Stimulated activated CD8-positive, alpha-beta memory T cell treated with anti-CD3 and anti-CD28 coated beads, Interleukin-15, amount 100 ng/mL, for 48 hours (primary cell): ENCODE measurements at regions not wholly inside any gene's neighbourhood (a gene's known extent, or its start where the extent isn't known, plus 50 kb on each side); places are given as distances from the start of the nearest gene placed in this dataset.

ENCODE experiments used
- DNase-seq, 2 donors: peaks; one replicate each; pipeline ENCODE4 v3.0.0-alpha.2; 2020; ENCODE audit warnings: low read depth in 2 of 2

DNA sequence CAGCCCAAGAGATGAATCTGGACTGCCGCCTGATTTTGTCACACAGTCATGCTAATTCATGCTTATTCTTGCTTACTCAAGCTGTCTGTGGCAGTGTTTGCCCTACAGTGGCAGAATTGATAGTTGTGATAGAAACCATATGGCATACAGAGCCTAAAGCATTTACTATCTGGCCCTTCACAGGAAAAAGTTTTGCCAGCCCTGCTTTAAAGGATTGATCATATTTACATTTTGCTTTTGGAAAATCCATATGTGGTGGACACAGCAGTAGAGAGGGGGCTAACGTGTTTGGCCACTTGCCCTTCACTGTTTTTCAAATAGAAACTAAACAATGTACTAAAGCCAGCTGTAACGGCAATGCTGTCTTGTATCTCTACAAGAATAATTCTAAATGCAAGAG, 974.0 kb upstream of the GHITM start:
- no peak for DNase-seq

DNA sequence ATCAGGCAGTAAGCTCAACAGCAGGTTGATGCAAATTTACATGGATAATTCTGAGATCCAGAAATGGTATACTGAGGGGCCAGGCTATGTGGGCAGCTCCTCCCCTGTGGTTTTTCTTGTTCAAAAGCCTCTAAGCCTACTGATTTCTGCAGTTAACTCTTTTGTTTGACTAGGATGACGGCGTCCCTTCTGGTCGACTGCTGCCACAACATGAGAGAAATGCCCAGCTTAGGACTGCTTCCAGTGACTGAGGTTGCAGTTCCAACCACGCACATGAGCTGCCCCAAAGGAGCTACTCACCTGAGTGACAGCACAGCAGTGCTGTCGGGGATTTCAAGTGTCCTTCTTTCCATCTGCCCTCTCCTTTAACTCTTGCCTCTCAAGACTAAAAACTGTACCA, 973.0 kb upstream of the GHITM start:
- no peak for DNase-seq

DNA sequence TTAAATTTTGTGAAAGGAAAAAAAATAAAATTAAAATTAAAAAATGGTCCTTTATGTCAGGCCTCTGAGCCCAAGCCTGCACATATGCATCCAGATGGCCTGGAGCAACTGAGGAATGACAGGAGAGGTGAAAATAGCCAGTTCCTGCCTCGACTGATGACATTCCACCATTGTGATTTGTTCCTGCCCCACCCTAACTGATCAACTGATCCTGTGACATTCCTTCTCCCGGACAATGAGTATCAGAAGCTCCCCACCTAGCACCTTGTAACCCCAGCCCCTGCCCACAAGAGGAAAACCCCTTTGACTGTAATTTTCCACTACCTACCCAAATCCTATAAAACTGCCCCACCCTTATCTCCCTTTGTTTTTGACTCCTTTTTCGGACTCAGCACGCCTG, 972.2 kb upstream of the GHITM start:
- DNase-seq, result no peak

DNA sequence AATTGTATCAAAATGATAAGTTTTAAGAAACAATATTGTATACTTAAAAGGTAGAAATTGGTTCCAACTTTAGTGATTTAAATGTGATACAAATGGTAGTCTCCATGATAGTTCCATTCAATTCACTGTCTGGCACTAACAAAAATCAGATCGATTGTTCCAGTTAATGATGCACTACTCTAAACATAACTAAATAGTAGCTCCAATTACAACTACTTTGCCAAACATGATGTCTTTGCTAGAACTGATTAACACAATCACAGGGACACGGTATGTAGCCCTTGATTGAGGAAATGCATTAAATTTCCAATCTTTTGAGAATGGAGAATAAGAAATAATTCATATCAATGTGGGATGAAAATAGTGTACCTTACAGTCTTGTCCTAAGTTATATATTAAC, 962.4 kb upstream of the GHITM start:
- no peak for DNase-seq

DNA sequence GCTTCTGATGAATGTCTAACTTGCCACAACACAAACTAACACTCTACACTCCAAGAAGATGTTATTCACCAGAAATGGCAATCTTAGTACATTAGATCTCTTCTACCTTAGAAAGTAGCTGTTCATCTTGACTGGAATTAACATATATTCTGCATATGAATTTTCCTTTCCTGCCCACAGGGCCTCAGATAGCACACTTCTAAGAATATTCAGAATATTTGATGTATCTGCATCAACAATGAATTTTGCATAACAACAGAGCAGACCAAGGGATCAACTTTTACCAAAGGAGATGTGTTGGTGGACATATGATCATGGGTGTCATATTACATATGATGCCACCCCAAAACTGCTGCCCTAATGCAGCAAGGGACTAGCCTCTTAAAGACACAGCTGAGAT, 960.8 kb upstream of the GHITM start:
- no peak for DNase-seq

DNA sequence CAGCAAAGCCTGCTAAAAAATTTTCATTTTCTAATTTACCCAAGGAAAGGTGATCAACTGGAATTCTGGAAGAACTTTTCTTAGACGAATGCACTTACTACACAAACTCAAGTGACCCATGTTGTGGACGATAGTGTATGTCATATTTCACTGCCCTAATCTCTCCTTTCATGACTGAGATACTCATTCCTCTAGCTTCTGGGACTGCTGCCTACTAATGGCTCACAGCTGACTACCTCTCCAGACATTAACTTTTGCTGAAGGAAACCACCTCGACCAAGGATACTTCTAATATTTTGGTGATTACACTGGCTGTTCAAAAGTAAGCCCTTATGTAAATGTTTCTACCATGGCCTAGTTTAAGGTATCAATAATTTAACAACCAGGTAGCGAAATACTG, 959.9 kb upstream of the GHITM start:
- no peak for DNase-seq

DNA sequence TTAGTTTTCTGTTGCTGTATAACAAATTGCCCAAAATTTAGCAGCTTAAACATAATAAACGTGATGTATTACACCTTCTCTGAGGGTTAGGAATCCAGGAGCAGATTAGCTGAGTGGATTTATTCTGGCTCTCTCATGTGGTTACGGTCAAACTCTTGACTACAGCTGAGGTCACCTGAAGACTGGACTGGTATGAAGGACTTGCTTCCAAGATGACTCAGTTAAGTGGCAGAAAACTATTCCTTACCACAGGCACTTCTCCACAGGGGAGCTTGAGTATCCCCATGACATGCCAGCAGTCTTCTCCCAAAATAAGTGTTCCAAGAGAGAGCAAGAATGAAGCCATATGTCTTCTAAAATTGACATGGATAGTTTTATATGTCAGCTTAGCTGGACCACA, 957.2 kb upstream of the GHITM start:
- DNase-seq, result no peak

DNA sequence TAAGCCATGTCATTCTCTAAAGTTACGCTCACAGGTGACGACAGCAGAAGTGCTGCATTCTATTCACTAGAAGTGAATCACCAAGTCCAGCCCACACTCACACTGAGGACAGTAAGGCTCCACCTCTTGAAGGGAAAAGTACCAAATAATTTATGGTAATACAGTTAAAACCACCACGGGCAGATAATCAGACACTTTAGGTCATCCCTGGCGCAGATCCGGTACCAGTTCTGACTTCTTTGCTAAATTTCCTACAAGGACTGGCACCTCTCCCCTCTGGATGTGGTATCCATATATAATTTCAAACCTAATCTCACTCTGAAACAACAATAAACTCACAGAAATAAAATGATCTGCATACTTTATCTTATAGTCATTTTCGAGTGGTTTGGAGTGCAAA, 954.7 kb upstream of the GHITM start:
- no peak for DNase-seq

DNA sequence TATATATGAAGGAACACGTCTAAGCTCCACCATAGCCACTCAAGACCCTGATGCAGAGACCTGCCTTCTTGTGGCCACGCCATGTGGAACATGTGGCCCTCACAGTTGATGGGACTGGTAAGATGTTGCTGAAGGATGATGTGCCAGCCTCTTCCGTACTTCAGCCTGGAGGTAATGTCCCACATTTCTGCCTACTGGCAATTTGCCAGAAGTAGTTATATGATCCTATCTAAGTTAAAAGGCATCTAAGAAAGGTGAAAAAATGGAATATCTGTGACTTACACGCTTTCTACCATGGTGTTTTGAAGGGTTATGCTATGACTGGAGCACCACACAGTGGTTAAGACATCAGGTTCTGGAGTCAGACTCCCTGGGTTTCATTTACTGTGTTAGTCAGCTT, 948.7 kb upstream of the GHITM start:
- no peak for DNase-seq

DNA sequence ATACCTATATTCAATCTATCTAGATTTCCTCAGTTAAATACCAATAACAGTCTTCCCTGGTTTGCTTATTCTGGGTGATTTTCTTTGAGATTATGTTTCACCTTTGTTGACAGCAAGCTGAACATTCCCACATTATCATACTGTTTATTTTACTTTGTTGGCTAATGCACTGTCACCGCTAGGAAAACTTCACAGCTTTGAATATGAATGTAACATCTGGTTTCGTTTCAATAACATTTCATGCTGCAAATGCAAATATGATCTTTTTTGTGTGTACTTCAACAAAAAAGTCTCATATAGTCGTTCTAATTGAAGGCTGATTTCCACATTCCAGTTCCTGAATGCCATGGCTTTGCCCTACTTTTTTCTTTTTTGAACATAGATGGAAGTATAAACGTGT, 946.3 kb upstream of the GHITM start:
- no peak for DNase-seq

DNA sequence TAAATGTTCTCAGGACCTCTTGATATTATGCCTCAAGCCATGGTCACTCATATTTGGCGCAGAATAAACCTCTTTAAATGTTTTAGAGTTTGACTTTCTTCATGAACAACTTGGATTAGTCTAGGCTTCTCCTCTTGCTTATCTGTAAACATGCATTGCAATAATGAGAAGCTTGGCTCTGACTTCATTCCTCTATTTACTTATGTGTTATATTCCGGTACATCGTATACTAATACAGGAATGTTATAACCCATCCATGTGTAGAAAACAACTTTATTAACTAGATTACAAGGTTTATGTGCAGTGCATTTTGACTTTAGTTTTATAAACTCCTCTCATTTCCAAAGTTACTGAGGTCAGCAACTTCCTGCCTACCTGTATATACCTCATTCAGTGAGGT, 944.3 kb upstream of the GHITM start:
- no peak for DNase-seq

DNA sequence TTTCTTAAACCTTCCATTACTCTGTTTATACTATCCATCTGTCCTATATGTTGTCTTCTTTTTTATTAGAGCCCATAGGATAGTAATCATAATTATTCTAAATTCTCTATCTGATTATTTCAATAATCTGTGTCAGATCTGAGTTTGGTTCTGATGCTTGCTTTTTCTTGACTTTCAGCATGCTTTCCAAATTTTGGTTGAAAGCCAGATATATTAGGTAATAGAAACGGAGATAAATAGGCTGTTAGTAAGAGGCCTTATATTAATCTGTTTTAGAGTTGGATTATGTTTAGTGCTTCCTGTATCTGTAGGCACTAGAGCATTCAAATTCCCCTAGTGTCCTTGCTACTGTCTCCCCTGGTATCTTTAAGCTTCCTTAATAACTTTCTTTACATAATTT, 939.9 kb upstream of the GHITM start:
- no peak for DNase-seq

DNA sequence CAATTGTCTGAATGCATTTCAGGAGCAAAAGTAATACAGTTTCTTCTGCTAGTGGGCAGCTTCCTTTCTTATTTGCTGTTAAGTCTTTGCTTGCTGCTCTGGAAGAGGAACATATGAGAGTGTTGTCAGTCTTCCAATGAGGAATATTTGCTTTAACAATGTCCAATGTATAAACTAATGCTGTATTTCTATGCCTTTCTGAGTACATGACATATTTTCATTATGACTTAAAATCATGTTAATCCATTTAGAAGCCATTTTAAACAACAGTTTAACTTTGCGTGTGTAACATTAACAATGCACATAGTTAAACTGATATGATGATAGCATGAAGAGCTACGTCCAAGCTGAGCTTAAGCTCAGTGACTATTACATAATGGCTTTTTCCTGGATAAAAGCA, 933.4 kb upstream of the GHITM start:
- DNase-seq, result no peak

DNA sequence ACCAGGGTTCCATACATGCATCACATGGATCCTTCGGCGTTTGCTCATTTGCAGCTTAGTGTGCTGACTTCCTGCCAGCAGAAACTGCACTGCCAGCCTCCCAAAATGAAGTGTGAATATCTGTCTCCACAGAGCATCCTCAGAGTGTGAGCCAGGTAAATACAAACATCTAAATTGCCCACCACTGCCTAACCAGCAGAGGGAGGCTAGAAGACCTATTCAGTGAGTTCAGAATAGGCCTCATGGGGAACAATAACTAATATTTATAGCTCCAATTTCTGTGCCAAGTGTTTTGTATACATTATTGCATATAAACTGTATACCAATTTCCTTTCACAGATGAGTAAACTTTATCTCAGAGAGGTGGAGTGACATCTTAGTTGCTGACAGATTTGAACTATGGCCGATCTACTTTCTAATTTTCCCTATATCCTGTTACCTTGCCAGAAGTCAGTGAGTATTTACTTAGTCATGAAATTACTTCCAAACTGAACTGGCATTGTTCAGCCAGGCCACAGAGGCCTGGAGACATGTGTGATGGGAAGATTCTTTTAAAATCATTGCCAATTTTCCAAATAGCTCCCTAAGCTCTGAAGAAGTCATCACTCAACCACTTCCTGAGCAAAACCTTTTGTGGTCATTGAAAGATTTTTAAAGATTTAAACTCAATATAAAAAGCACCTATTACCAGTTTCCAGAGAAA, 926.5 kb upstream of the GHITM start:
- DNase-seq, result no peak

DNA sequence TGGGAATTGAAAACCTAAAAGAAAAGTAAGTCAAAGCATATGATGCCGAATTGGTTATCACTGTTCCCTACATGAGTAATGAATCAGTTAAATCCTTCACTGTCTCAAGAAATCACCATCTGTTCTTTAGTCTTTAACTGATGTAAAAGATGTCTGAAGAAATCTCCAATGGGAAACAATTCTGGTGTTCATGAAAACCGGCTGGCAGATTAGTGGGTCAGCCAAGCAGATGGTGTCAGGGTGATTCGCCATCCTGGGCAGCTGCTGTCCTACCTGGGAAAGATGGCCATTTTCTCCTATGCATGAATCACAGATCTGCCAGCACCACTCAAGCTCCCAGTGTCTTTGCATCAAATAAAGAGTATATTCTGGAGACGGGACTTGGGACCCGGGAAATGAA, 925.2 kb upstream of the GHITM start:
- no peak for DNase-seq

DNA sequence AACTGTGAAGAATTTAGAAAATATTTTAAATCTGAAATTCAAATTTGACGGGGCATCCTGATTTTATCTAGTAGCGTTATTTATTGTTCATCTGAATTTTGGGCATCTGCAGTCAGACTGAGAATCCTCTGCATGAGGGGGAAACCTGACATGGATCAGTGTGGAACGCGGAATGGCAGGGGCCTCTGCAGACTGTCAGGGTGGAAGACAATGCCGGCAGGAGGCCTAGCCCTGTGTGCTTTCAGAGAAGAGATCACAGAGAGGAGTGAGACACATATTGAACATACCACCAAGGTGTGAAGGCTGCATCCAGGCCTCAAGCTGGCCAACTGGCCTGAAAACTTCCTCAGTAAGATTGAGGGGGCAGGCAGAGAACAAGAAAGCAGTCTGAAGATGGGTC, 921.1 kb upstream of the GHITM start:
- DNase-seq, result no peak

DNA sequence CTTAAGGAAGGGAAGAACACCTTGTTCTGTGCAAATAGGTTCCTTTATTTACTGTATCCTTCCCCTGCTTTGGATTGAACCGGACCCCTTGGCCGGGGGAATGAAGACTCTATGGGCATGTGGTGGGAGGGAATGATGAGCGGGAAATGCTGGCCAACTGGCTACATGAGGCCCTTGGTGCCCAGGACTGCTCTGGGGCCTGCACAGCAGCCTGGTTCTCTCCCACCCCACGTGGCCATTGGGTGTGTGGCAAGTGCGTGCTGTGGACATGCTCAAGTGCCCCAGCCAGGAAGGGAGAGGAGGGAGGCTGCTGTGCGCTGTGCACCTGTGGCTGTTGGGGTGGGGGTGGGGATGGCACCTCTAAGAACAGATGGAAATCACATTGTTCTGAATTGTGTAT, 917.0 kb upstream of the GHITM start:
- DNase-seq, result no peak

DNA sequence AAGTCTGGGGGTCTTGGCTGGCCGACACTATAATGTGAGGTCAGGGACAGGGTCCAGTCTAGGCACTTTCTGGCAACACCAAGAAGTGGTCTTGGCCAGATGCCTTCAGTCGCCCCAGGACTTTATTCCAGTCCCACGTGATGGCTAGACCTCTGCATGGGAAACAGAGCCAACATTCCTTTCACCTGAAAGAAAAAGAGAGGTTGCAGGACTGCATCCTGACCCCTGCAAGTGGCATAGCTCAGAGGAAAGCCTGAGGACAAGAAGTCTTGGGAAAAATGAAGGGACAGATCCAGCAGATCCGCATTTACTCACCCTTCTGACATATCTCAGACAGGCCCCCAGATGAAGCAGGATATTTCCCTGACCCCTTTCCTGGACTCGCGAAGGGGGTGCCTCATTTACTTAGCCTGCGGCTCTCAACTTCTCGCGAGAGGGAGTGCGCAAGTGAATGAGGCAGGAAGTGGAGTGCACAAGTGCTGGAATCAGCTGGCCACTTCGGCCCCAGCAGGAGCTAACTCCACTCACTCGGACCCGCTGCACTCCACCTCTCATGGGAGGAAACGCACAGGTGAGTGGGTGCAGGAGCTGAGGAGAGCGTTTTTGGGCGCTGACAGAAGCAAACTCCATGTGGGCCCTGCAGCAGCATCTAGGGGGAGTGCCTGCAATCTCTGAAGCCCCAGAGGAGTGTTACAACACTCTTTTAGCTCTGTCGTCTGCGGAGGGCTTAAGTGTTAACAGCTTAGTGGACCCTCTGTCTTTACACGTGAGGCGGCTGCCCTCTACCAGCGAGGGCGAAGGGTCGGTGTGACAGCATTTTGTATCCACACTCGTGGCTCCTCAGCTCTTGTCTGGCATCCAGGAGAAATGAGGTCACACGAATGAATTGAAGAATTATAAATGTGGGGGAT, 916.2 kb upstream of the GHITM start:
- DNase-seq, result no peak

DNA sequence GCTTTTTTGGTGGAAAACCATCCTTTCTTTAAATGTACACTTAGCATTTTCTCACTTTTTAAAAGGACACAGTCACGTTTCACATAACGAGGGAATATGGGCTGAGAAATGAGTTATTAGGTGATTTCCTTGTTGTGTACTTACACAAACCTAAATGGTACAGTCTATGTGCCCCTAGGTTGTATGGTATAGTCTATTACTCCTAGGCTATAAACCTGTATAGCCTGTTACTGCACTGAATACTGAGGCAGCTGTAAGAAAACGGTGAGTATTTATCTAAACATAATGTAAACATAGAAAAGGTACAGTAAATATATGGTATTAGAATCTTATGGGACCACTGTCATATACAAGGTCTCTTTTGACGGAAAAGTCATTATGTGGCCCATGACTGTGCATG, 913.5 kb upstream of the GHITM start:
- no peak for DNase-seq

DNA sequence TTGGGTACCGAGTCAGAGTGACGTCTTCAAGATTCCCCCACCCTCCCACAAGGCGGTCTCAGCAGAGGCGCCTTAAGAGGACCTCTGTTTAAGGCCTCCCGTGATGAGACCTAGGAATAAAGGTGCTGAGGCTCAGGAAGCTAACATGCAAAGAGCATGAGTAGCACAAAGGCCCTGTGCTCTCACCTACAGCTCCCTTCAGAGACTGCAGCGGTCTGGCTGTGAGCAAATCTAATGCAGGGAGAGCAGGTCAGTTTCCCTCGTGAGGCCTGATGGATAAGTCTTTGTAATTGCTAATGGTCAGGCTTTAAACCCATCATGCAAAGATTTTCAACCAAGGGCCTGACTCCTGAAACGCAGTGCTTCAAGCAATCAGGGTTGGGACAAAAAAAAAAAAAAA, 909.3 kb upstream of the GHITM start:
- no peak for DNase-seq

DNA sequence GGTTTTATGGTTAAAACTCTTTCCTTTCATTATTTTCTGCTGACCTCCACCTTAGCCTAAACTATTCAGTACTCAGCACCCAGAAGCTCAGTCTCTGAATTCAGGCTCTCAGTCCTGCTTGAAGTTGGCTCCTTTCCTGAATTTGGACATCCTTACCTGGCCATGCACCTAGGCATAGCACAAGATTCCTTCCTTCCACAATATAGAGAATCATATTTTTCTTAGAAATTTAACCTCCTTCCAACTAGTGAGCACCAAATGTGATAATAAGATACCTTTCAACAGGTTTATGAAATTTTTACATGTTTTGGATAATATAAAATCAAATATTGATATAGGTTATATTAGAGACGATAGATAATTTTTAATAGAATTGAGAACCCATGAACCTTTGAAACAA, 905.6 kb upstream of the GHITM start:
- no peak for DNase-seq

DNA sequence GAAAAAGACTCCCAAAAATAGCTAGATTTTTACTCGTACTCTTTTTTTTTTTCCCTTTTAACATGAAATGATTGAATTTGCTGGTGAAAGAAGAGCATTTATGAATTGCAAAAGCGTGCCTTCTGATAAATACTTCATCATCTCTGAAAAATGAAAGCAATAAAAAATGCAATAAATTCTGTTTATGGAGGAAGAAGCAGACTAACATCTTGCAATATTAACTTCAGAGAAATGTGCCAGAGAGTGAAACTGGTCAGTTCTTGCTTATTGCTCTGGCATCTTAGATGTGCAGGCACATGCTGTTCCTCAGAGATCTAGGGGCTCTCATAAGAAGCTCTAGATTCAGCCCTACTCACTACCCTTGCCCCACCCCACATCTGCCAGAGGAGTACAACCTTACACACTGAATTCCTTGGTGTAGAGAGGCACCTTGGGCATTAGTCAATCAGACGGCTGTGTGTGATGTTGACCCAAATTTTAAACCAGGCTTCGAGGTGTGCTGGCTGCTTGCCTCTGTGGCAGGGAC, 891.1 kb upstream of the GHITM start:
- DNase-seq, result no peak

DNA sequence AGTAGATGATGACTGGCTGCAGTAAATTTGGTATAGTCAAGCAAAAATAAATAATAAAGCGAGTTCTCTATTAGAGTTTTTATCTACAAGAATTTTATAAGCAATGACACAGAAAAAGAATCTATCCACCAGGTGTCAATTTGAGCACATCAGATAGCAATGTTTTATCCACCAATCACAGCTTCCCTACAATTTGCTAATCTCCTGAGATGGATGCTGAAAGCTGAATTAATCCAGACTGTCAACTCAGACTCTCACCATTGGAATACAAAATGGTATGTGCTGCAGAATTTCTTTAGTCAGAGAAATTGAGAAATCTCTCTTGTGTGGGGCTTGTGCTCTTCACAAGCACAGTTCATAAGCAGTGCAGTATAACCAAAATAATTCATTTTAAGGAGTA, 888.9 kb upstream of the GHITM start:
- DNase-seq, result no peak
